Mesenteric fat pad (tissue), 1 donor: ENCODE measurements at regions not wholly inside any gene's neighbourhood (a gene's known extent, or its start where the extent isn't known, plus 50 kb on each side); places are given as distances from the start of the nearest gene placed in this dataset.

Experiments
- DNase-seq: peaks from one replicate; pipeline ENCODE4 v3.0.0-alpha.2; 2020; ENCODE audit warnings: low spot score
- donor health status: DM: yes; HTN: yes; CAD: no.

- DNase-seq, result no peak
Observed at GRCh38 chr22:46077669-46078099, 72.6 kb upstream of the PPARA start.

DNA sequence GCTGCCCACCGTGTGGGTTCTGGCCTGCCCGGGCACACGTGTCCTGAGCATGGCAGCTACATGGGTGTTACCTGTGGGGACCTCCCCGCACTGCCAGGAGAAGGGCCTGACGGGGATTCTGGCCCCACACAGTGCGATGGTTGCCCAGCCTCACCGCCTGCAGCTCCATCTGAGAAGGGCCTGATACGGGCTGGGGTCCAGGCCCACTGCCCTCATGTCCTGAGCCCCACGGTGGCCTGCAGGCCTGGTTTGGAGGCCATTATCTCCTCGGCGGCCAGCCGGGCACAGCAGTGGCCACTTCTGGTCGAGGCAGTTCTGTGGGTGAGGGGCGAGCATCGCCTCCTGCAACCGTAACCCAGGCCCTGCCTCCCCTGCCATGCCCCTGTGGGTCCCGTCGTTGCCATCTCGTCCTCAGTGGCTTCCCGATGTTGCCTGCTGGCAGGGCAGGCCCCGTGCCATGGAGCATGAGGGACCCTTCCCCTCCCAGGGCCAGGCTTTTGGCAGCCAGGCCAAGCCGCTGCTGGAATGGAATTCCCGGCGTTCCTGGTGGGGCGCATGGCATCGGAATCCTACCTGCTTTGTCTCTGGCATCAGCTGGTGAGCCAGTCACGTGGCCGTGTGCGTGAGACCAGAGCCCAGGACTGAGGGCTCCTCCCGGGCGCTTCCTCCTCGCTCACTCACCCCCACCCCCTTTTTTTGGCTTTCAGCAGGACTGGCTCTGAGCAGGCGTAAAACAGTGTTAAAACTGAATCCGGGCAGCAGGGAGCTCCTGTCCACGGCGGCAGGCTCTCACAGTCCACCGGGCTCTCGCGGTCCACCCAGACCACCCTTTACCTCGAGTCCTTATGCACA, 71.9 kb upstream of the PPARA start:
- DNase-seq, result peak; percentile 90

- DNase-seq, result peak; percentile 82
Observed at GRCh38 chr22:46079093-46079860, 71.0 kb upstream of the PPARA start.

DNA sequence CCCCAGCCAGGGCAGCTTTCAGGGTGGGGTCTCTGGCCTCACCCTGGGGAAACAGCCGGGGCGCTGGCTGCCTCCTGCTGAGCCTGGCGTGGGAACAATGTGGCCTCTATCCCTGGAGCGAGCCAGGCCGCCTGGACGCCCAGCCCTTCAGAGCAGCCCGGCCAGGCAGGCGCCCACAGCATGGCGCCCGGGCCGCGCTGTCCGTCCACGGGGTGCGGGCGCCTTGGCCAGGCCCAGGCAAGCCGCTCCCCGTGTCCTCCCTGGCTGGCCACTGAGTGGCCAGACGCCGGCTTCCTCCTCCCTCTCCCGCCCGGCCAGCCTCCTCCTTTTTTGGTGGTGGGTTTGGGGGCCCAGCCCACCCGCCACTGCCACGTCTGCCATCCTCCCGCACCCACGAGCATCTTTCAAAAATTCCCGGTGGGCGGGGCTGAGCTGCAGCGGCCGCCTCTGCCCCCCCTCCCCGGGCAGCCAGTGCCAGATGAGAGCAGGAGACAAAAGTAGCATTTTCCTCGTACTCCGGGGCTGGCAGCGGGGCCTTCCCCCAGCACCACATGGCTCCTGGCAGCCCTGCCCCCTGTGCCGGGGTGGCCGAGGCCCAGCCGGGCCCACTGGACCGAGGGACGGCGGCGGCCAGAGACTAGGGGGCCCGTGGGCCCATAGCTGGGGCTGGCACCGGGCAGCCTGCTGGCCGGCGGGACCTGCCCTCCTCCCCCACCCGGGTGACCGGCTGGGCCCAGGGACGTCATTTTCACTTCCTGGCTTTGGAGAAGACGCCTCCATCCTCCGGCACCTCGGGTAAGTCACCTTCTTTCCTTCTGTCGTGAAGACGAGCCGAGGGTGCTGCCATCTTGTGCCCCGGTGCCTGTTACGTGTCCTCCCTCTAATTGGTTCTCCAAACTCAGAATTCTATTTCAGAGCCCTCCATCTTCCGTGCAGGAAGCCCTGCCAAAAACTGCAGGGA, 70.2 kb upstream of the PPARA start:
- peak; percentile 90 for DNase-seq

DNA sequence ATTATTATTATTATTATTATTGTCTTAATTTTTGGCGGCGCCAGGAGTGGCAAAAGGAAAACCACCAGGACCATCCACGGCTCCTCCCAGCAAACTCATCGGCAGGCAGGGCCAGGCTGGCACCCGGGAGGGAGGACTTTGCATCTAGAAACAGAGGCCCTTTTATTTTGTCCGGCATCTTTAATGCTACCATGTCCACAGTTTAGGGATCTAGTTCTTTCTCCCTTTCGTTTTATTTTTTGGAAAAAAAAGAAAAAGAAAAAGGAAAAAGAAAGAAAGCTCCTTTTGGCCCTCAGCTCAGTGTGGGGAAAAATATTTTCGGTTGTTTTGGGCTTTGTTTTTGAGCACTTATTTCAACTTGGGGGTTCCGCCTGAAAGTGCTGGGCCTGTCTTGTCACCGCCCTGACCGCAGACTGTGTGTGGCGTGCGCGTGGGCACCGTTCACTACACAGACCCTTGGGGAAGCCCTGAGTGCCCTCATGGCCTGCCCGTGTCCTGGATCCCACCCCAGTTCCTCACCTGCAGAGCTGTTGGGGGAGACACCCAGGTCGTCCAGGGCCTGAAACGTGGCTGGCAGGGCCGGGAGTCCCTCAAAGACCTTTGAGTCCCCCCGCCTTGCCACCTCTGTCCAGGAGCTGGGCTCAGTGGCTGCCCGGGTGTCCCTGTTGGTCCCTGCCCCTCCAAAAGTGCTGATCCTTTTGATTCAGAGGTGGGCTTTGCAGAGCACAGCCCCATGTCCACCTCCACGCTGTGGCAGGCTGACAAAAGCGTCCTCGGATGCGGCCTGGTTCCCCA, 69.1 kb upstream of the PPARA start:
- DNase-seq, result peak; percentile 83

GRCh38 chr22:46081831-46082210, 68.5 kb upstream of the PPARA start:
- DNase-seq, result peak; percentile 60

DNA sequence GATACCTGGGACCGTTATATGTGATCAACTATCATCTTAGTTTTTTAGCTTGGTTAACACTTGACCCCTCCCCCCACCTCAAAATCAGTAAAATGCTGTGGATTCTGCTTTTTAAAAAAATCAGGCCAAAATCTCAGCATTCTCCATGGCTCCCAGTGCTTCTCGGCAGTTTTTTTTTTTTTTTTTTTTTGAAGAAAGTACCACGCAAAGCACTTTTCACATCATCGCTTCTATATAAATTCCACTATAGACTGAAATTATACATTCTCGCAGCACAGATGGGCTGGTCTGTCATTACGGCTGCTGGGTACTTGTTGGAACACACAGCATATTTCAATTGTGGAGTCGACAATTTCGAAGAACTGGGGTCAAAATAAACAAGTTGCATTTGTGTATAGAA, 67.7 kb upstream of the PPARA start:
- no peak for DNase-seq

- DNase-seq, result peak; percentile 86
Observed at GRCh38 chr22:46083383-46084350, 66.7 kb upstream of the PPARA start.

DNA sequence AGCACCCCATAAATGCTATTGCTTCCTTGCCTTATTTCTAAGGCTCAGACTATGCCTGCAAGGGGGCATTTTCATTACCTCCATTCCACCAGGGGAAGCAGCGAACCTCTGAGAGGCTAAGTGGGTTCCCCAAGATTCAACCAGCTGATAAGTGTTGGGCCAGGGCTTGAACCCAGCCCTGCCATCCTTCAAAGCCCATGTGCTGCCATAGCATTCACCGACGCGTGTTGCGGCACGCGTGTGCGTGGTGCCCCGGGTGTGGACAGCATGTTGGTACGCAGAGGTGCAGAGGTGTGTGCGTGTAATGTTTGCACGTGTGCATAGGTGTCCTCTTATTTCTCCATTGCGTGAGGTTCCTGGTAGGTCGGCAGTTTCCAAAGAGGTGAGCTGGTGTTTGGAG, 66.0 kb upstream of the PPARA start:
- DNase-seq, result peak; percentile 39

DNA sequence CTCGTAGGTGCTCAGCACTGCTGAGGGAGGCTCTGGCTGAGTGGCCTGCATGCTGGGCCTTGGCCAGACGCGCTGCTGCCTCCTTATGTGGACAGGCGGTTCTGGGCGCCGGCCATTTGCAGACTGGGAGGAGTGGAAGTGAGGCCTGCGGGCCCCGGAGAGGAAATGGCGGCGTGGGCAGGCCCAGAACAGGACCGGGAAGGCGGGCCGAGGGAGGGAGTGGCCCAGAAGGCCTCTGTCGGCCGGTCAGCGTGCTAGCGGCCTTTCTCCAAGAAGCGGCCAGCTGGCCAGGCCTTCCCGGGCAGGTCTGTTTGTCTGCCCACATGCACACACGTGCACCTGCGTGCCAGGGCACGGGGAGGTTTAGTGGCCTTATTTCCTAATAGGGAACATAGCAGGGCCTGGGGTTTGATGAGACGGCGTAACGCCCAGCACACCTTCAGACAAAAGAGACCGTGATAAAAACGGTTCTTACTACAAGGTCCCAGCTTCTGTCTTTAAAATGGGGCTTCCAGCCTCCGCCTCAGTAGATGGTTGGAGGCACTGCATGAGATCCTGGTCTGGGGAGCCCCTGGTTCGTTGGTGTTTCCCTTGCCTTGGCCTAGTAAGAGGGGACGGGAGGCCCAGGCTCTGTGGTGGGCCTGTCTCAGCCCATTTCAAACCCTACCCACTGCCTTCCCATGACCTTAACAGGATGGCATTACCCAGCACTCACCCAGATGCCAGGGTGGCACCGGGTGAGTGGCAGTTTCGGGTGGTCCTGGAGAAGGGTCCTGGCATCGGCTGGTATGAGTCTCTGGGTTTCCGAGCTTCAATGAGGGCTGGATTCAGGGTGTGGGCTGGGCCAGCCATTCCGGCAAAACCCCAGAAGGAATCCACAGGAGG, 65.1 kb upstream of the PPARA start:
- DNase-seq, result peak; percentile 94

DNA sequence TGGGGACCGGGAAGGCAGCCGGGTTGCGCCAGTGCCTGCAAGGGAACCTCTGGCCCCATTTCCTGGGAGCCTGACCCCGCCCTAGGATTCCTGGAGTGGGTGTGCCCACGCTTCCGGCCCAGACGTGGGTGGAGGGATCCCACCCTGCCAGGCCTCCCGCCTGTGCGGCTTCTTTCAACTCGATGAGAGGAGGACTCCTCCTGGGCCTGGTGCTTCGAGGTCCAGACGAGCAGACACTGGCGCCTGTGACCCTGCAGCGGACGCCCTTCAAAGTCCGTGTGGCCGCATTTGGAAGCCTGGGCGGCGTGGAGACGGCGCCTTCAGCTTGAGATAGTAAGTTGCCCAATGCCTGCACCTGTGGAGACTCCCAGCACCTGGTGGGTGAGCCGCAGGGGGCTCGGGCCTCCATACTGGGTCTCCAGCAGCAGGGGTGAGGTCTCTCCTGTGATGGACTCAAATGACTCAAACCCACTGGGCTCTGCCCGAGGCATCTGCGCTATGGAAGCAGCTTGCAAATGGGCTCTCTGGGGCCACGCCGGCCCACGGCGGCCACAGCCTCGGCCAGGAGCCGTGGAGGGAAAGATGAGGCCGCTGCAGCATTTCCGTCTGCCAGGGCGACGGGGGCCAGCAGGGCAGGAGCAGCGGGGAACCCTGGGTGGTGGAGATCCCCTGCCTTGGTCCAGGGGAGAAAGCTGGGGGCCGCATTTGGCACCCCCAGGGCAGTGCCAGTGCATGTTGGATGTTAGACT, 64.3 kb upstream of the PPARA start:
- no peak for DNase-seq

DNA sequence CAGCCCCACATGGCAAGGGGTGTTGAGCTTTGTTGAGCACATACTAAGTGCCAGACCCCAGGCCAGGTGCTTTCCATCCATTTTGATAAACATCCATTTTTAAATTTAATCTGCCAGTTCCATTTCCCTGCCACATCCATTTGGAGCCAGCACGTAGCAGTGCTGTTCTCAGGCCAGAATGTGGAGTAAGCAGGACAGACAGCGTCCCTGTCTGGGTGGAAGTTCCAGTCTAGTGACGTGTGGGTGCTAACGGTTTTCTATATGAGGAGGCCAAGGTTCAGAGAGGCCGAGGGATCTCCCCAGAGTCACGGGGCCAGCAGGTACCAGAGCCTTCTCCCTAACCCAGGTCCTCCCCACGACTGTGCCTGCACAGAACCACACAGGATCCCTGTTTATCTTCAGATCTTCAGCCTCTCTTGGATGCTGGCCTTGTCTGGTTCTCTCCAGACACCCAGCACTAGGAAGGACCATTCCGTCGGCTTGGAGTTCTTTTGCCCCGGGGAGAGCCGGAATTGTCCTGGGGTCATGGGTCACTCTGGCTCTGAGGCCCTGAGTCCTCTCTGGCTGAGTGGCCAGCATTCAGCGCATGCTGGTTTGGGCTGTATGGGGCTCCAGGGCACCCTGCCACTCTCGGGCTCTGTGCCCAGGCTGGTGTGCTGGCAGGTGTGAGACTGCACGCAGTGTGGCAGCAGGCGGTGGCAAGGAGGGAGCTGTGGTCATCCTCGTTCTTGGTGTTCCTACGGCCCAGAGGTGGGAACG, 63.6 kb upstream of the PPARA start:
- DNase-seq, result no peak

DNA sequence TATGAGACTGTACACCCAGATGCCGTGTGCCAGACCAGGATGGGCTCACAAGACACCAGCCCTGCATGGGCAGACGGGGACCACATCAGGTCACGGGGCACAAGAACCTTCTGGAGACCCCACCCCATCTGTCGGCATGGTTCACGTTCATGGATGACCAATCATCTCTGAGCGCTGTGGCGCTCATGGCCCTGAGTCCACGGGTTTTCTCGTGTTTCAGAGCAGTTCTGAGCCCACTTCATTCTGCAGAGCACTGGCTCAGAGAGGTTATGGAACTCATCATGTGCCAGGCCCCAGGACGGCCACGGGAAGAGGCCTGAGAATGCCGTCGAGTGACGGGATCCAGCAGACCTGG, 63.0 kb upstream of the PPARA start:
- no peak for DNase-seq

- no peak for DNase-seq
Observed at GRCh38 chr22:46087816-46088277, 62.5 kb upstream of the PPARA start.

DNA sequence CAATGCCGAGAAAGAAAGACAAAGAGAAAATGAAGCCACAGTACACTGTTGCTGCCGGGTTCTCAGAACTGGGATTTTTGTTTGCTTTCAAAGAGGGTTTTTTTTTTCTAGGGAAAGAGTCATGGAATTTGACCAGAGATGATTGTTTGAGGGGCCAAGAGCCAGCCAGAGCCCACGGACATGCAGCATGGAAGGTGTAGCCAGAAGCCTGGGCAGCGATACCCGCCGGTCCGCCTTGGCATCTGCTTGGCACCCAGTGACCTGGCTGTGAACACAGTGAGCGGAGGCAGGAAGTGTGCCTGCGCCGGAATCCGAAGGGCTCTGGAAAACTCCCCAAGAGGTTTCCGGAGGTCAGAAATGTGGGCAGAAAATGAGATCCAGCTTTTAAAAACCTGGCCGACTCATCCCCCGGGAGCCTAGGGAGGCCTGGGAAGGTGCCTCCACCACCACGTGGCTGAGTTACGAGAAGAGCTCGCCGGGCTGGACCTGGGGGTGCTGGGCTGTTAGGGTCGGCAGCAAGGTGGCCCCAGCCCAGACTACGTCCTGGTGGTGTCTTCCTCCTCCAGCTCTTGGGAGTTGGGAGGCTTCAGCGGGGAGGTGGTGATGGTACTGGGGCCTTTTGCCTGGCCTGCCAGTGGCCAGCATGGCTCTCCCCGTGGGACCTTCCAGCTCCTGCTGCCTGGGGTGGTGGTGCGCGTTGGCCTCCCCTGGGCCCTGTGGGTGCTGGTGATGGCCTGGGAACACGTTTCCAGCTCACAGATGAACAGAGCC, 61.6 kb upstream of the PPARA start:
- DNase-seq, result no peak

GRCh38 chr22:46089426-46090035, 60.8 kb upstream of the PPARA start:
- DNase-seq, result no peak
